Mesothelial cell of epicardium (in vitro differentiated cells): ENCODE measurements at regions not wholly inside any gene's neighbourhood (a gene's known extent, or its start where the extent isn't known, plus 50 kb on each side); places are given as distances from the start of the nearest gene placed in this dataset.
A peak's percentile ranks its signal among the peaks of the same experiment; 100 is the strongest.
"Not testable (repeated sequence)": the region's sequence is repeated elsewhere in the genome, so short reads cannot be mapped to it uniquely, and the experiment has no call there.

Source experiments
- DNase-seq, 2 experiments: peaks; one replicate each; pipeline ENCODE4 v3.0.0; 2021; ENCODE audit warnings: low spot score in 2 of 2; ENCODE audit not compliant: unreplicated experiment in 2 of 2
- H3K27ac Mint-ChIP-seq: 2 replicates; pipeline ENCODE4 v1.8.0; 2021; ENCODE audit warnings: mixed read lengths
- H3K27me3 Mint-ChIP-seq: 2 replicates; pipeline ENCODE4 v1.8.0; 2021; ENCODE audit warnings: low read depth, mixed read lengths
- H3K36me3 Mint-ChIP-seq: 2 replicates; pipeline ENCODE4 v1.8.0; 2021; ENCODE audit warnings: mixed read lengths
- H3K4me1 Mint-ChIP-seq: 2 replicates; pipeline ENCODE4 v1.8.0; 2021; ENCODE audit warnings: mixed read lengths
- H3K4me3 Mint-ChIP-seq: 2 replicates; pipeline ENCODE4 v1.8.0; 2021; ENCODE audit warnings: mild to moderate bottlenecking, moderate library complexity, mixed read lengths
- H3K9me3 Mint-ChIP-seq: 2 replicates; pipeline ENCODE4 v1.8.0; 2021; ENCODE audit warnings: mixed read lengths
- CTCF ChIP-seq: fragments of 200-600 bp; sonication (generic); IDR thresholded peaks from one replicate; pipeline ENCODE4 v1.5.0; 2021; ENCODE audit warnings: antibody characterized with exemption; ENCODE audit not compliant: unreplicated experiment

- Mint-ChIP-seq H3K36me3 (no peaks in the 10 kb centered on the region), H3K4me3 (no peak overlapping the region), H3K4me1 (no peaks in the 10 kb centered on the region), H3K27ac (no peak overlapping the region), H3K27me3 (no peaks in the 10 kb centered on the region), H3K9me3 (peaks cover 33% of the 10 kb centered on the region)
- no peak for DNase-seq
- TF ChIP-seq CTCF: no peak
Measured at GRCh38 chr1:73327180-73327793, 870.7 kb downstream of the LRRIQ3 start.

GRCh38 chr1:73326663-73327062 is 871.3 kb downstream of the LRRIQ3 start:
- no peaks in the 10 kb centered on the region for H3K27me3 Mint-ChIP-seq
- no peak overlapping the region for H3K4me3 Mint-ChIP-seq
- H3K9me3 Mint-ChIP-seq: peaks cover 27% of the 10 kb centered on the region
- no peak overlapping the region for H3K27ac Mint-ChIP-seq
- H3K4me1 Mint-ChIP-seq: no peaks in the 10 kb centered on the region
- DNase-seq: no peak
- H3K36me3 Mint-ChIP-seq: no peaks in the 10 kb centered on the region
- no peak for TF ChIP-seq CTCF

GRCh38 chr1:73310797-73311381 is 887.1 kb downstream of the LRRIQ3 start:
- Mint-ChIP-seq H3K4me3 (no peak overlapping the region), H3K9me3 (no peaks in the 10 kb centered on the region), H3K4me1 (peaks cover 6% of the 10 kb centered on the region), H3K36me3 (no peaks in the 10 kb centered on the region), H3K27ac (no peak overlapping the region), H3K27me3 (no peaks in the 10 kb centered on the region)
- peak in 1 of 2 experiments; percentile 47 for DNase-seq
- no peak for TF ChIP-seq CTCF

GRCh38 chr1:73306899-73307555 is 890.9 kb downstream of the LRRIQ3 start:
- no peaks in the 10 kb centered on the region for H3K36me3 Mint-ChIP-seq
- H3K27ac Mint-ChIP-seq: no peak overlapping the region
- peaks cover 6% of the 10 kb centered on the region for H3K4me1 Mint-ChIP-seq
- no peaks in the 10 kb centered on the region for H3K27me3 Mint-ChIP-seq
- no peak for TF ChIP-seq CTCF
- H3K9me3 Mint-ChIP-seq: no peaks in the 10 kb centered on the region
- H3K4me3 Mint-ChIP-seq: no peak overlapping the region
- no peak for DNase-seq

- Mint-ChIP-seq H3K27me3 (no peaks in the 10 kb centered on the region), H3K36me3 (no peaks in the 10 kb centered on the region), H3K4me3 (no peak overlapping the region), H3K9me3 (peaks cover 19% of the 10 kb centered on the region), H3K4me1 (no peaks in the 10 kb centered on the region), H3K27ac (no peak overlapping the region)
- DNase-seq: no peak
- no peak for TF ChIP-seq CTCF
Measured at GRCh38 chr1:73273886-73274285, 924.1 kb downstream of the LRRIQ3 start.

- H3K27me3 Mint-ChIP-seq, H3K27ac Mint-ChIP-seq: not testable (repeated sequence)
- H3K9me3 Mint-ChIP-seq: peaks cover 45% of the 10 kb centered on the region
Measured at GRCh38 chr1:73245196-73245595, 952.8 kb downstream of the LRRIQ3 start.

More at GRCh38 chr1:73245196-73245595, 952.8 kb downstream of the LRRIQ3 start:
- not testable (repeated sequence) for H3K36me3 Mint-ChIP-seq, DNase-seq, H3K4me3 Mint-ChIP-seq, H3K4me1 Mint-ChIP-seq
